HL-60 (cell line): ENCODE measurements at regions not wholly inside any gene's neighbourhood (a gene's known extent, or its start where the extent isn't known, plus 50 kb on each side); places are given as distances from the start of the nearest gene placed in this dataset.

Experiments used
- DNase-seq, 2 experiments: peaks; one replicate each; pipeline ENCODE4 v3.0.0-alpha.2; 2010 to 2020; ENCODE audit warnings: low read depth in 1 of 2, low spot score in 1 of 2
- H3K27ac ChIP-seq: fragments of 250-450 bp; sonication (Bioruptor Pico); replicated peaks from 2 replicates; pipeline ENCODE4 v1.5.1; 2020; ENCODE audit warnings: mild to moderate bottlenecking, moderate library complexity
- H3K27me3 ChIP-seq: fragments of 250-450 bp; sonication (Bioruptor Pico); 2 replicates; pipeline ENCODE4 v1.5.1; 2021; ENCODE audit warnings: mild to moderate bottlenecking, moderate library complexity; ENCODE audit not compliant: insufficient read depth, poor library complexity, severe bottlenecking
- H3K4me3 ChIP-seq: replicated peaks from 2 replicates; pipeline ENCODE4 v1.5.1; 2011; ENCODE audit warnings: mild to moderate bottlenecking, control low read depth, low read length; ENCODE audit not compliant: insufficient read depth
- GABPA ChIP-seq: IDR thresholded peaks from 2 replicates; pipeline ENCODE4 v1.6.1; 2012; ENCODE audit warnings: low read depth
- POLR2AphosphoS5 ChIP-seq: IDR thresholded peaks from 2 replicates; pipeline ENCODE4 v1.6.1; 2012; ENCODE audit warnings: low read depth
- SPI1 ChIP-seq: IDR thresholded peaks from 2 replicates; pipeline ENCODE4 v1.6.1; 2012; ENCODE audit warnings: low read depth, mild to moderate bottlenecking, borderline replicate concordance
- TF ChIP-seq, protein P1 (sequence below): IDR thresholded peaks from one replicate; pipeline ENCODE4 v1.5.1; 2011; ENCODE audit warnings: low read length, control low read depth, inconsistent platforms; ENCODE audit not compliant: insufficient read depth
- TF ChIP-seq, protein P2 (sequence below): IDR thresholded peaks from 2 replicates; pipeline ENCODE4 v1.6.1; 2012; ENCODE audit warnings: low read depth; ENCODE audit not compliant: insufficient replicate concordance

DNA sequence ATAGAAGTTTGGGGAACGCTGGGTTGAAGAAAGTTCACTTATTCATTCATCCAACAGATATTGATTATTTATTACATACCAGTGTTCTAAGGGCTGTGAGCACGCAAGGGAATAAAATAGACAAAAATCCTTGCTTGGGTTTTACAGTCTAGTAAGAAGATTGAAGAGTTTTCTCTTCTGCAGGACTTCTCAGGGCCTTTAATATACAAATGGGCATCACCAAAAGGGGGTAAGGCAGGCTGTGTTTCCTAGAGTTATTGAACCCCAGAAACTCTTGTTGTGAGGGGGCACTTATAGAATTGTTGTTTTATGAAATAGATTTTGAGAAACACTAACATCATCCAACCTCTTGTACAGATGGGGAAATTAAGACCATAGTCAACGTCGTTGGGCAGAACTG, 198.5 kb upstream of the ZNF618 start:
- H3K27ac ChIP-seq = no peak overlapping the region
- H3K27me3 ChIP-seq = no peaks in the 10 kb centered on the region
- DNase-seq = no peak
- TF ChIP-seq POLR2AphosphoS5 (no peak), GABPA (no peak), SPI1 (no peak)
- TF ChIP-seq, protein P1, sequence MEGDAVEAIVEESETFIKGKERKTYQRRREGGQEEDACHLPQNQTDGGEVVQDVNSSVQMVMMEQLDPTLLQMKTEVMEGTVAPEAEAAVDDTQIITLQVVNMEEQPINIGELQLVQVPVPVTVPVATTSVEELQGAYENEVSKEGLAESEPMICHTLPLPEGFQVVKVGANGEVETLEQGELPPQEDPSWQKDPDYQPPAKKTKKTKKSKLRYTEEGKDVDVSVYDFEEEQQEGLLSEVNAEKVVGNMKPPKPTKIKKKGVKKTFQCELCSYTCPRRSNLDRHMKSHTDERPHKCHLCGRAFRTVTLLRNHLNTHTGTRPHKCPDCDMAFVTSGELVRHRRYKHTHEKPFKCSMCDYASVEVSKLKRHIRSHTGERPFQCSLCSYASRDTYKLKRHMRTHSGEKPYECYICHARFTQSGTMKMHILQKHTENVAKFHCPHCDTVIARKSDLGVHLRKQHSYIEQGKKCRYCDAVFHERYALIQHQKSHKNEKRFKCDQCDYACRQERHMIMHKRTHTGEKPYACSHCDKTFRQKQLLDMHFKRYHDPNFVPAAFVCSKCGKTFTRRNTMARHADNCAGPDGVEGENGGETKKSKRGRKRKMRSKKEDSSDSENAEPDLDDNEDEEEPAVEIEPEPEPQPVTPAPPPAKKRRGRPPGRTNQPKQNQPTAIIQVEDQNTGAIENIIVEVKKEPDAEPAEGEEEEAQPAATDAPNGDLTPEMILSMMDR = no peak
- TF ChIP-seq, protein P2, sequence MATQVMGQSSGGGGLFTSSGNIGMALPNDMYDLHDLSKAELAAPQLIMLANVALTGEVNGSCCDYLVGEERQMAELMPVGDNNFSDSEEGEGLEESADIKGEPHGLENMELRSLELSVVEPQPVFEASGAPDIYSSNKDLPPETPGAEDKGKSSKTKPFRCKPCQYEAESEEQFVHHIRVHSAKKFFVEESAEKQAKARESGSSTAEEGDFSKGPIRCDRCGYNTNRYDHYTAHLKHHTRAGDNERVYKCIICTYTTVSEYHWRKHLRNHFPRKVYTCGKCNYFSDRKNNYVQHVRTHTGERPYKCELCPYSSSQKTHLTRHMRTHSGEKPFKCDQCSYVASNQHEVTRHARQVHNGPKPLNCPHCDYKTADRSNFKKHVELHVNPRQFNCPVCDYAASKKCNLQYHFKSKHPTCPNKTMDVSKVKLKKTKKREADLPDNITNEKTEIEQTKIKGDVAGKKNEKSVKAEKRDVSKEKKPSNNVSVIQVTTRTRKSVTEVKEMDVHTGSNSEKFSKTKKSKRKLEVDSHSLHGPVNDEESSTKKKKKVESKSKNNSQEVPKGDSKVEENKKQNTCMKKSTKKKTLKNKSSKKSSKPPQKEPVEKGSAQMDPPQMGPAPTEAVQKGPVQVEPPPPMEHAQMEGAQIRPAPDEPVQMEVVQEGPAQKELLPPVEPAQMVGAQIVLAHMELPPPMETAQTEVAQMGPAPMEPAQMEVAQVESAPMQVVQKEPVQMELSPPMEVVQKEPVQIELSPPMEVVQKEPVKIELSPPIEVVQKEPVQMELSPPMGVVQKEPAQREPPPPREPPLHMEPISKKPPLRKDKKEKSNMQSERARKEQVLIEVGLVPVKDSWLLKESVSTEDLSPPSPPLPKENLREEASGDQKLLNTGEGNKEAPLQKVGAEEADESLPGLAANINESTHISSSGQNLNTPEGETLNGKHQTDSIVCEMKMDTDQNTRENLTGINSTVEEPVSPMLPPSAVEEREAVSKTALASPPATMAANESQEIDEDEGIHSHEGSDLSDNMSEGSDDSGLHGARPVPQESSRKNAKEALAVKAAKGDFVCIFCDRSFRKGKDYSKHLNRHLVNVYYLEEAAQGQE = no peak
- no peak overlapping the region for H3K4me3 ChIP-seq

DNA sequence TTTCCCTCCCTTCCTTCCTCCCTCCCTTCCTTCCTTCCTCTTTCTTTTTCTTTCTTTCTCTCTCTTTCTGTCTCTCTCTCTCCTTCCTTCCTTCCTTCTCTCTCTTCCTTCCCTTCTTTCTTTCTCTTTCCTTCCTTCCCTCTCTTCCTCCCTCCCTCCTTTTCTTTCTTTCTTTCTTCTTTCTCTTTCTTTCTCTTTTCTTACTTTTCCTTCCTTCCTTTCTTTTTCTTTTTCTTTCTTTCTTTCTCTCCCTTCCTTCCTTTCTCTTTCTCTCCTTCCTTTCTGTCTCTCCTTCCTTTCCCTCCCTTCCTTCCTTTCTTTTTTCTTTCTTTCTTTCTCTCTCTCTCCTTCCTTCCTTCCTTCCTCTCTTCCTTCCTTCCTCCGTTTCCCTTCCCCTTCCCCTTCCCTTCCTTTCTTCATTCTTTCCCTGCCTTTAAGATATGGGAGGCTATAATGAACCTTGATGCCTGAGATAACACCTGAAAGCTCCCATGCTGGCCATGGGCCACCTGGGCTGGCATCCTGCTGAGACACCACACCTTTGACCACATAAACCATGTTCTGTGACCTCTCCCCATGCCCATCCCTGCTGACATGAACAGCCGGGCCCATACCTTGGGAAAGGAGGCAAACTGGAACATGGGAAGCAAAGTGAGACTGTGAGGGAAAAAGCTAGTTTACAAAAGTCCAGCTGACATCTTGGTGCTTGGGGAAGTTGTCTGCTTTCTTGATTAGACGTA, 197.8 kb upstream of the ZNF618 start:
- H3K4me3 ChIP-seq = no peak overlapping the region
- TF ChIP-seq, protein P1 = no peak
- TF ChIP-seq GABPA = no peak
- TF ChIP-seq, protein P2 = no peak
- no peak for TF ChIP-seq SPI1
- TF ChIP-seq POLR2AphosphoS5 = no peak
- no peaks in the 10 kb centered on the region for H3K27me3 ChIP-seq
- DNase-seq = no peak
- no peak overlapping the region for H3K27ac ChIP-seq

GRCh38 chr9:113678859-113679256, 197.3 kb upstream of the ZNF618 start:
- Histone ChIP-seq H3K4me3 (no peak overlapping the region), H3K27ac (no peak overlapping the region), H3K27me3 (no peaks in the 10 kb centered on the region)
- no peak for DNase-seq
- no peak for TF ChIP-seq GABPA
- TF ChIP-seq, protein P2 = no peak
- TF ChIP-seq SPI1 = no peak
- TF ChIP-seq POLR2AphosphoS5 = no peak
- TF ChIP-seq, protein P1 = no peak
